GM12891 (cell line): ENCODE measurements at regions not wholly inside any gene's neighbourhood (a gene's known extent, or its start where the extent isn't known, plus 50 kb on each side); places are given as distances from the start of the nearest gene placed in this dataset.

Experiments
- POLR2A ChIP-seq: IDR thresholded peaks from 2 replicates; pipeline ENCODE4 v1.6.1; 2011; ENCODE audit warnings: low read depth, low read length, control low read depth
- POLR2AphosphoS5 ChIP-seq: IDR thresholded peaks from 2 replicates; pipeline ENCODE4 v1.6.1; 2011; ENCODE audit warnings: low read depth, low read length, control low read depth
- TAF1 ChIP-seq: IDR thresholded peaks from 2 replicates; pipeline ENCODE4 v1.6.1; 2011; ENCODE audit warnings: low read depth, low read length, control low read depth

GRCh38 chr16:81155769-81156168, 59.6 kb upstream of the GCSH start:
- TF ChIP-seq POLR2A (no peak), POLR2AphosphoS5 (no peak), TAF1 (no peak)
